ENCODE measurements at regions not wholly inside any gene's neighbourhood (a gene's known extent, or its start where the extent isn't known, plus 50 kb on each side); places are given as distances from the start of the nearest gene placed in this dataset.

DNA sequence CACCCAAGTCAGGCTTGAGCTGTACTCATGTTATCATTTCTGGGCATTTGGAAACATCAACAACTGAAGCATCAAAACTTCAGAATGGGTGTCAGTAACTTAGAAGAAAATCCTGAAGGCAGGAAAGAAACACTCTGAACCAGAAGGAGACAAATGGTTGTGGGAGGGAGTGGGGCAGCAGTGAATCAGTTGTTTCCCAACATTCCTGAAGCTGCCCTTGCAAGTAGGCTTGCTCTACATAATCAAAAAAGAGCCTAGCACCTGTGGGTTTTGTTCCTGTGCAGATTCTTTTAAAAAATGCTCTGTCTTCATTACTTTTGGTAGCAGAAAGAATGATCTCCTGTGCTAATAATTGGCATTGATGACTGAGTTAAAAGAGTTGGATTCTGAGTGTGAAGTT, 424.2 kb upstream of the GRIA1 start:
- Histone ChIP-seq H3K27me3 (ENCODE audit: low read length) (no peaks in the 10 kb centered on the region), H3K9me2 (replicated peaks; ENCODE audit: low read length) (no peaks in the 10 kb centered on the region), H3K9me3 (ENCODE audit: low read length) (0 out of 2 replicates have a peak, but pooled peaks cover 2% of the 10 kb centered on the region), H3K79me2 (ENCODE audit: low read length) (no peaks in the 10 kb centered on the region), H3K4me1 (ENCODE audit: insufficient read depth, low read length) (no peaks in the 10 kb centered on the region), H3K27ac (ENCODE audit: low read length) (no peak overlapping the region), H2AFZ (ENCODE audit: low read length) (no peak overlapping the region), H3K4me2 (ENCODE audit: low read length) (no peak overlapping the region), H4K20me1 (ENCODE audit: low read length) (no peaks in the 10 kb centered on the region), H3K9ac (ENCODE audit: low read length) (no peak overlapping the region), H3K36me3 (ENCODE audit: low read depth, low read length) (no peaks in the 10 kb centered on the region), H3K4me3 (ENCODE audit: low read length) (no peak overlapping the region), H3F3A (ENCODE audit: low read length, unreplicated experiment) (no peaks in the 10 kb centered on the region)
- TF ChIP-seq, protein P1, sequence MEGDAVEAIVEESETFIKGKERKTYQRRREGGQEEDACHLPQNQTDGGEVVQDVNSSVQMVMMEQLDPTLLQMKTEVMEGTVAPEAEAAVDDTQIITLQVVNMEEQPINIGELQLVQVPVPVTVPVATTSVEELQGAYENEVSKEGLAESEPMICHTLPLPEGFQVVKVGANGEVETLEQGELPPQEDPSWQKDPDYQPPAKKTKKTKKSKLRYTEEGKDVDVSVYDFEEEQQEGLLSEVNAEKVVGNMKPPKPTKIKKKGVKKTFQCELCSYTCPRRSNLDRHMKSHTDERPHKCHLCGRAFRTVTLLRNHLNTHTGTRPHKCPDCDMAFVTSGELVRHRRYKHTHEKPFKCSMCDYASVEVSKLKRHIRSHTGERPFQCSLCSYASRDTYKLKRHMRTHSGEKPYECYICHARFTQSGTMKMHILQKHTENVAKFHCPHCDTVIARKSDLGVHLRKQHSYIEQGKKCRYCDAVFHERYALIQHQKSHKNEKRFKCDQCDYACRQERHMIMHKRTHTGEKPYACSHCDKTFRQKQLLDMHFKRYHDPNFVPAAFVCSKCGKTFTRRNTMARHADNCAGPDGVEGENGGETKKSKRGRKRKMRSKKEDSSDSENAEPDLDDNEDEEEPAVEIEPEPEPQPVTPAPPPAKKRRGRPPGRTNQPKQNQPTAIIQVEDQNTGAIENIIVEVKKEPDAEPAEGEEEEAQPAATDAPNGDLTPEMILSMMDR (conservative IDR thresholded peaks at IDR 0.05; ENCODE audit: low read depth, low read length), result no peak
- no peak for TF ChIP-seq EZH2 (IDR thresholded peaks at IDR 0.05; ENCODE audit: low read length, unreplicated experiment)
- DNase-seq (no peak), ATAC-seq (no peak)
- ChIA-PET POLR2A (ENCODE audit: unreplicated experiment) (no interaction called here), CTCF (no interaction called here)
- intact Hi-C loops (cut with micrococcal nuclease), result no loop called here
- no TSS peak for BruUV-seq (replicated peaks)

DNA sequence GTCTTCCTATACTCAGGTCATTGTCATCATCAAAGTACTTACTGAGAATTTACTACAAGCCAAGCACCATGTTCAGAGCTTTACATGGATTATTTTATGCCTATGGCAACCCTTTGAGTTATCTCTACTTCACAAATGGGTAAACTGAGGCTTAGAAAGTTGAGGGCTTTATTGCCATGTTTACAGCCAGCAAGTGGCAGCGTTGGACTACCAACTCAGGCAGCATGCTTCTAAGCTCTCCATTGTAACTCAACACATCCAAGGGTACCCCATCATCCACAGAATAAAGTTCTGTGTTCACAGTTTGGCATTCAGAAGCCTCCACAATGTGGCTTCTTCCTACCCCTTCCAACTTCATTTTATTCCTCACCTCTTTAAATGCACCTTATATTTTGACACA, 422.6 kb upstream of the GRIA1 start:
- DNase-seq (no peak), ATAC-seq (no peak)
- Histone ChIP-seq H3K9me3 (ENCODE audit: low read length) (0 out of 2 replicates have a peak, but pooled peaks cover 2% of the 10 kb centered on the region), H3K4me2 (ENCODE audit: low read length) (no peak overlapping the region), H3K9ac (ENCODE audit: low read length) (no peak overlapping the region), H3K4me3 (ENCODE audit: low read length) (no peak overlapping the region), H3K27ac (ENCODE audit: low read length) (no peak overlapping the region), H3K9me2 (replicated peaks; ENCODE audit: low read length) (no peaks in the 10 kb centered on the region), H3K79me2 (ENCODE audit: low read length) (no peaks in the 10 kb centered on the region), H2AFZ (ENCODE audit: low read length) (no peak overlapping the region), H3K36me3 (ENCODE audit: low read depth, low read length) (no peaks in the 10 kb centered on the region), H3K27me3 (ENCODE audit: low read length) (no peaks in the 10 kb centered on the region), H3K4me1 (ENCODE audit: insufficient read depth, low read length) (no peaks in the 10 kb centered on the region), H3F3A (ENCODE audit: low read length, unreplicated experiment) (no peaks in the 10 kb centered on the region), H4K20me1 (ENCODE audit: low read length) (no peaks in the 10 kb centered on the region)
- TF ChIP-seq, protein P1 (conservative IDR thresholded peaks at IDR 0.05; ENCODE audit: low read depth, low read length), result no peak
- TF ChIP-seq EZH2 (IDR thresholded peaks at IDR 0.05; ENCODE audit: low read length, unreplicated experiment) (no peak), EZH2phosphoT487 (IDR thresholded peaks at IDR 0.05; ENCODE audit: borderline replicate concordance, low read length) (no peak)
- intact Hi-C loops (cut with micrococcal nuclease), result no loop called here
- ChIA-PET POLR2A (ENCODE audit: unreplicated experiment) (no interaction called here), CTCF (no interaction called here)
- no TSS peak for BruUV-seq (replicated peaks)

DNA sequence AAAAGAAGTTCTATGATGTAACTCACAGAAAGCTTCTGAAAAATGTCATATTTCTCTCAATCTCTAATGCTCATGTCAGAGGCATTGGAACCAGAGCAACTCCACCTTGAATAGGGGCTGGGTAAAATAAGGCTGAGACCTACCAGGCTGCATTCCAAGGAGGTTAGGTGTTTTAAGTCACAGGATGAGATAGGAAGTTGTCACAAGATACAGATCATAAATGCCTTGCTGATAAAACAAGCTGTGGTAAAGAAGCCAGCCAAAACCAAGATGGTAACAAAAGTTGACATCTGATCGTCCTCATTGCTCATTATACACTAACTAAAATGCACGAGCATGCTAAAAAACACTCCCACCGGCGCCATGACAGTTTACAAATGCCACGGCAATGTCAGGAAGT, 411.1 kb upstream of the GRIA1 start:
- Histone ChIP-seq H3K36me3 (ENCODE audit: low read depth, low read length) (no peaks in the 10 kb centered on the region), H3K27ac (ENCODE audit: low read length) (no peak overlapping the region), H3K27me3 (ENCODE audit: low read length) (no peaks in the 10 kb centered on the region), H3K4me2 (ENCODE audit: low read length) (no peak overlapping the region), H3K9me3 (ENCODE audit: low read length) (peaks cover 6% of the 10 kb centered on the region; the same call in 1 of the 2 replicates), H3K4me1 (ENCODE audit: insufficient read depth, low read length) (no peaks in the 10 kb centered on the region), H2AFZ (ENCODE audit: low read length) (no peak overlapping the region), H4K20me1 (ENCODE audit: low read length) (no peaks in the 10 kb centered on the region), H3K9me2 (replicated peaks; ENCODE audit: low read length) (no peaks in the 10 kb centered on the region), H3K79me2 (ENCODE audit: low read length) (no peaks in the 10 kb centered on the region), H3F3A (ENCODE audit: low read length, unreplicated experiment) (no peaks in the 10 kb centered on the region), H3K9ac (ENCODE audit: low read length) (no peak overlapping the region), H3K4me3 (ENCODE audit: low read length) (no peak overlapping the region)
- ChIA-PET POLR2A (ENCODE audit: unreplicated experiment) (no interaction called here), CTCF (no interaction called here)
- BruUV-seq (replicated peaks), result no TSS peak
- DNase-seq, result peak; percentile 41
- no peak for ATAC-seq
- intact Hi-C loops (cut with micrococcal nuclease), result no loop called here
- TF ChIP-seq EZH2phosphoT487 (IDR thresholded peaks at IDR 0.05; ENCODE audit: borderline replicate concordance, low read length) (no peak), EZH2 (IDR thresholded peaks at IDR 0.05; ENCODE audit: low read length, unreplicated experiment) (no peak)
- TF ChIP-seq, protein P1 (conservative IDR thresholded peaks at IDR 0.05; ENCODE audit: low read depth, low read length), result no peak
